Right lobe of liver (tissue), 6 donors: ENCODE measurements at regions not wholly inside any gene's neighbourhood (a gene's known extent, or its start where the extent isn't known, plus 50 kb on each side); places are given as distances from the start of the nearest gene placed in this dataset.

ENCODE experiments used
- ATAC-seq, 4 donors: fragments of 200-7000 bp; cut with Tn5 transposase; one replicate each; pipeline ENCODE4 v1.9.1; 2020; ENCODE audit warnings: mild to moderate bottlenecking in 4 of 4, moderate library complexity in 4 of 4
- DNase-seq, 3 donors: peaks; one replicate each; pipeline ENCODE4 v3.0.0-alpha.2; 2020
- H3K27ac ChIP-seq, 3 donors: fragments of 200-600 bp; one replicate each; pipeline ENCODE4 v1.8.0; 2022
- H3K27me3 ChIP-seq, 2 donors: fragments of 200-600 bp; one replicate each; pipeline ENCODE4 v1.8.0; 2022
- H3K36me3 ChIP-seq, 4 donors: fragments of 200-600 bp; sonication (generic) in 1 of 4; one replicate each; pipeline versions ENCODE4 v1.5.1 to v1.8.0; 2017 to 2022; ENCODE audit warnings: control low read depth in 1 of 4
- H3K4me1 ChIP-seq, 4 donors: fragments of 200-600 bp; sonication (generic) in 1 of 4; one replicate each; pipeline versions ENCODE4 v1.5.1 to v1.8.0; 2017 to 2022; ENCODE audit warnings: control low read depth in 1 of 4
- H3K4me3 ChIP-seq, 3 donors: fragments of 200-600 bp; one replicate each; pipeline ENCODE4 v1.8.0; 2022
- H3K9me3 ChIP-seq, 4 donors: fragments of 200-600 bp; sonication (generic) in 1 of 4; one replicate each; pipeline versions ENCODE4 v1.5.1 to v1.8.0; 2017 to 2022; ENCODE audit warnings: control low read depth in 1 of 4
- CTCF ChIP-seq, 4 donors: fragments of 200-600 bp in 3 of 4; fragments of 450-650 bp in 1 of 4; IDR thresholded peaks; one replicate each; pipeline versions ENCODE4 v1.5.1 to v1.8.0; 2016 to 2022; ENCODE audit warnings: antibody characterized with exemption in 4 of 4, mild to moderate bottlenecking in 2 of 4
- POLR2A ChIP-seq: fragments of 450-650 bp; IDR thresholded peaks from one replicate; pipeline ENCODE4 v1.6.1; 2017; ENCODE audit warnings: antibody characterized with exemption, mild to moderate bottlenecking
- WGBS: methylation state at CpG from one replicate; pipeline ENCODE4 v1.1.6; 2018; ENCODE audit warnings: low coverage, low lambda C conversion rate; ENCODE audit not compliant: insufficient coverage; ENCODE audit errors: missing lambda C conversion rate; 5-methylcytosine and 5-hydroxymethylcytosine counted together
- intact Hi-C, 2 donors: fragments of 100-400 bp; cut with DNase I; formaldehyde crosslinking; loops; one replicate each; pipeline versions ENCODE4 v1.11.2 to v1.14.1; 2022
- donor health status: DM: no; HTN: yes; CAD: no.
- donor health status: DM: no; HTN: no; CAD: no.
- donor health status: DM: no; HTN: no; CAD: no.
- donor health status: DM: no; HTN: yes; CAD: no.
- donor health status: DM: no; HTN: yes; CAD: no.

GRCh38 chr12:77232045-77232444 is 166.7 kb upstream of the E2F7 start:
- H3K9me3 ChIP-seq: no peaks in the 10 kb centered on the region
- no peaks in the 10 kb centered on the region for H3K36me3 ChIP-seq
- no peaks in the 10 kb centered on the region for H3K4me1 ChIP-seq
- ATAC-seq: no peak
- no peaks in the 10 kb centered on the region for H3K27me3 ChIP-seq
- WGBS: 47% methylated on average over 1 of the region's 1 CpG
- DNase-seq: no peak
- intact Hi-C loops: no loop called here
- no peak overlapping the region for H3K27ac ChIP-seq
- no peak overlapping the region for H3K4me3 ChIP-seq
- TF ChIP-seq POLR2A: no peak
- TF ChIP-seq CTCF (IDR thresholded peaks at IDR 0.05): no peak

- no peaks in the 10 kb centered on the region for H3K9me3 ChIP-seq
- no peaks in the 10 kb centered on the region for H3K4me1 ChIP-seq
- no peak overlapping the region for H3K27ac ChIP-seq
- DNase-seq: peak in 2 of 3 donors; percentile 39 to 47
- intact Hi-C loops: no loop called here
- TF ChIP-seq CTCF (IDR thresholded peaks at IDR 0.05) (no peak), POLR2A (no peak)
- WGBS: 23% methylated on average over 5 of the region's 5 CpGs
- ATAC-seq: peak in 3 of 4 donors; percentile 40 to 73 (median 54)
- no peak overlapping the region for H3K4me3 ChIP-seq
- no peaks in the 10 kb centered on the region for H3K27me3 ChIP-seq
- no peaks in the 10 kb centered on the region for H3K36me3 ChIP-seq
Measured at GRCh38 chr12:77231501-77231918, 166.1 kb upstream of the E2F7 start.

- WGBS: 19% methylated on average over 6 of the region's 6 CpGs
- no peak for ATAC-seq
- intact Hi-C loops: no loop called here
Measured at GRCh38 chr12:77229640-77230442, 164.5 kb upstream of the E2F7 start.

GRCh38 chr12:77228376-77228775 is 163.0 kb upstream of the E2F7 start:
- Histone ChIP-seq H3K36me3 (no peaks in the 10 kb centered on the region), H3K27ac (no peak overlapping the region), H3K9me3 (no peaks in the 10 kb centered on the region), H3K4me1 (no peaks in the 10 kb centered on the region), H3K27me3 (no peaks in the 10 kb centered on the region), H3K4me3 (no peak overlapping the region)
- DNase-seq: no peak
- whole genome bisulfite sequencing: 73% methylated on average over 1 of the region's 1 CpG
- TF ChIP-seq POLR2A (no peak), CTCF (IDR thresholded peaks at IDR 0.05) (no peak)
- intact Hi-C loops: no loop called here
- no peak for ATAC-seq

More at GRCh38 chr12:77229640-77230442, 164.5 kb upstream of the E2F7 start:
- Histone ChIP-seq H3K27me3 (no peaks in the 10 kb centered on the region), H3K4me1 (no peaks in the 10 kb centered on the region), H3K27ac (no peak overlapping the region), H3K4me3 (no peak overlapping the region), H3K9me3 (no peaks in the 10 kb centered on the region), H3K36me3 (no peaks in the 10 kb centered on the region)
- no peak for DNase-seq
- no peak for TF ChIP-seq POLR2A
- TF ChIP-seq CTCF (IDR thresholded peaks at IDR 0.05): no peak
